HG02943 (cell line): ENCODE measurements at regions not wholly inside any gene's neighbourhood (a gene's known extent, or its start where the extent isn't known, plus 50 kb on each side); places are given as distances from the start of the nearest gene placed in this dataset.
"Not testable (repeated sequence)": the region's sequence is repeated elsewhere in the genome, so short reads cannot be mapped to it uniquely, and the experiment has no call there.

Experiments
- ATAC-seq: cut with Tn5 transposase; IDR thresholded peaks from one replicate; pipeline ENCODE4 v1.9.1; 2021; ENCODE audit warnings: mild to moderate bottlenecking, low read depth, moderate library complexity; ENCODE audit not compliant: unreplicated experiment

DNA sequence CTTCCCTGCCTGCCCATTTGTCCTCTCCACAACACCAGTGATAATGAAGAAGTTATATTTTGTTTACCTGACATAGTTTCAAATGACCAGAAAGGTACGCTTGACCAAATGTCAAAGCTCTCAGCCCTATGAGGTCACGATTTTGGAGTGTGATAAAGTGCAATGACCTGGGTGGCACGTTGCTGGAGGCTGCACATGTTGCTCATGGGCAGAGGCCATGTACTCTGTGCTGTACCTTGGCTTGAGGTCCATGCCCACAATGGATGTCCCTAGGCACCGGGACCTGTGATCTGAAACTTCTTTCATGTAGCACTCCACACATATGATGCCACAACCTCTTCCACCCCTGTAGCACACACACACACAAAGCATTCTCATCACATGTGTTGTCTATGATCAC, 164.0 kb upstream of the HEY2 start:
- ATAC-seq, result no peak

DNA sequence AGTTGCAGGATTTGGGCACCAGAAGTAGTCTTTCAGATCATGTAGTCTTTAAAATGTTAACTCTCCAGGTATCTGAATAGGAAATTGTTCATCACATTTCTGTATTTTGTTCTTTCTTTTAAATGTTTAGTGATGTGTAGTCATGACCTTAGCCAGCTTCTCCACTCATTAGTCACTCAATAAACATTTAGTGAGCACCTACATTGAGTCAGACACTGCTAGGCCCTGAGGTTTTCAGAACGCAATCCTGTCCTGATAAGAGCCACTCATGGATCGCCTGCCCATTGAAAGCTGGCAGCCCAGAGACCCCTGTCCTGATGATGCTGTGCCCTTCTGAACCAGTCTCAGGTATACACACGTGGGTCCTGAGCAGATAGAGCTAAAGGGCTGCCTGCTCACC, 163.4 kb upstream of the HEY2 start:
- ATAC-seq, result no peak

DNA sequence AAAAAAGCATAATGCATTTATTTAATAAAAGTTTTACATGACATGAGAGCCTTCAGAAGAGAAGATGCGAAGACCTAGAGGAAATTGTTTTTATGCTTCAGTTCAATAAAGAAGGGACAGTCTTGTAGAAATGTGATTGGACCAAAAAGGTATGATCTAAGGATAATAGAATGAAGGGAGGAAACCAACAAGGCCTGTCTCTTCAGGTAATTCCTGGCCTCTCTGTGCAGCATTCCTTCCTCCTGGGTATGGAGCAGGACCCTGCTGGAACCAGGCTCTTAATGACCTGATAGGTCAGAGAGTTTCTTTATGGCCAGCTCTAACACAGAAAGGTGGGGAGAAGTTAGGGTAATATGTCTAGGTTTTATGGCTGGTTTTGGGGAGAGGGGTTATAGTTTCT, 162.8 kb upstream of the HEY2 start:
- ATAC-seq, result no peak

DNA sequence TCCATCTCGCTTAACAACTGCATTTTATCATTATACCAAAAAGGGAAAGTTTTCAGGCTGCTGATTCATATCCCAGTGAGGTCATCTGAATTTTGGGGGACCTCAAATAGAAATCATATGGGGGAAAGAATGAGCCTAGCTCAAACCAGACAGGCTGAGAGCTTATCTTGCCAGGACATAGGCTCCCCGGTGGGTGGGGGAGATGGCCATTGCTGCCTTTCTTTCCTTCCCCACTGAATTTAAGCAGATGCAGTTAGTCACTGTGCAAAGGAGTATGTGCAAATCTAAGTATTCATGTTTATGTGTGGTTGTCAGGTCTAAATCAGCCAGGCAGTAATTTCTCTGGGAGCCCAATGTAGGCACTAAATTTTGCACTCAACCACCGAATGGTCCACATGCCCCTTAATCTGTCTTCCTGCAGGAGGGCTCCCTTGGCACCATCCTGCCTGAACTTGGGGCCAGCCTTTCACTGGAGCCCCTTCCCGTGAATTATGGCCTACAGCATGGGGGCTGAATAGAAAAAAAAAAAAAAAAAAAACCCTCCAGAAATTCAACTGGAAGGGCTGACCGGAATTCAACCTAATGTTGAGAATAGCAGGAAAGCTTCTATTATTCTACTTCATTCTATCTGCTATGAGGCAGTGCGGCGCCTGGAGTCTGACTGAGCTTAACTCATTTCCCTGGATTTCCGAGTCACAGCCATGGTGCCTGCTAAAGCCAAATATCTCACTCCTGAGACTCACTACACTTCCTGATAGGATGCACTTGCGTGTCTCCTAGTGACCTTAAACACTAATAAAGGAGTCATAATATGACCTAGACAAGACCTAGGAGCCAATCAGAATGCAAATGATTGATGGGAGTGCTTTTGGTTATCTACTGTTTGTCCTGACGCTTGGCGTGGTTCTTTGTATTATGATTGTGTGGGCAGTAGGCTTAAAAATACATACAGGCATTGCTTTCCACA, 161.5 kb upstream of the HEY2 start:
- no peak for ATAC-seq

DNA sequence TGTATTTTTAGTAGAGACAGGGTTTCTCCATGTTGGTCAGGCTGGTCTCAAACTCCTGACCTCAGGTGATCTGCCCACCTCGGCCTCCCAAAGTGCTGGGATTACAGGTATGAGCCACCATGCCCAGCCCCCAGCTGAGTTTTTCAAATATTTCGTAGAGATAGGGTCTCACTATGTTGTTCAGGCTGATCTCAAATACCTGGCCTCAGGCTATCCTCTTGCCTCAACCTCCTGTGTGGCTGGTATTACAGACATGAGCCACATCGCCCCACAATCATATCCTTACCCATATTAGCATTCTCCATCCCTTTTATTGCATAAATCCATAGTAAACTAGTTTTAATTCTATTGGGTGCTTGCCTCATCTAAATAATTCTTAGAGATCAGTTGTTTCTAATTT, 157.6 kb upstream of the HEY2 start:
- ATAC-seq, result not testable (repeated sequence)

DNA sequence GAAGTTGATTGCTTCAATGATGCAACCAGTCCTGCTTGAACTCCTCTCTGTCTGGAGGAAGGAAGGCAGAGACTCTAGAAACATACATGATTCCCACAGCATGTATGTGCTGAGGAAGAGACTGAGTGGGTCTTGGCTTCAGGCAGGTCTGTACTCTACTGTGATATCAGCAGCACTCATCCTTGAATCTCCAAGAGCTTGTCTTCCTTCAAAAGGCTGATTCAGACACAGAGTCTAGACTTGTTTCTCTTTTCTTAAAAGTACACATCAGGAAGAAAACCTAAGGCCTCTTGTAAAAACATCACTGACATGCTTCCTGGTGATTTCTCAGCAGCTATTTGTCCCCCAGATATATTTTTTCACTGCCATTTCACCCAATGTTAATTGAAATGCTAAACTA, 155.7 kb upstream of the HEY2 start:
- no peak for ATAC-seq

DNA sequence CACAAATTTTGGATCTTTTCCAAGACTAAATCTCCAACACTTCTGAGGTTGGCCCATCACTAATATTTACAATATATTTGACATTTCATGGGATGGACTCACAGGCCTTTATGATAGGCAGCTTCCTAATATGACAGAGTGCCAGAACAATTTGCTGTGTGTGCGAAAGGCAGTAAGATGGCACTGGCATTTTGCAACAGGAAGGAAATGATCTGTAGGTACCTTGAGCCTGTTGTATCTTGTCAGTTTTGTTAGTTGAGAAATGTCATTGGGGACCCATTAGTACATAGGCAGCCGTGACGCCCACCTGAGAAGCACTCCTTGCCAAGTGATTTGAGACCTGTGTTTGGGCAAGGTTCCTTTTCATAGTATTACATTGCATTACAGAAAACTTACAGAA, 153.4 kb upstream of the HEY2 start:
- ATAC-seq, result no peak

DNA sequence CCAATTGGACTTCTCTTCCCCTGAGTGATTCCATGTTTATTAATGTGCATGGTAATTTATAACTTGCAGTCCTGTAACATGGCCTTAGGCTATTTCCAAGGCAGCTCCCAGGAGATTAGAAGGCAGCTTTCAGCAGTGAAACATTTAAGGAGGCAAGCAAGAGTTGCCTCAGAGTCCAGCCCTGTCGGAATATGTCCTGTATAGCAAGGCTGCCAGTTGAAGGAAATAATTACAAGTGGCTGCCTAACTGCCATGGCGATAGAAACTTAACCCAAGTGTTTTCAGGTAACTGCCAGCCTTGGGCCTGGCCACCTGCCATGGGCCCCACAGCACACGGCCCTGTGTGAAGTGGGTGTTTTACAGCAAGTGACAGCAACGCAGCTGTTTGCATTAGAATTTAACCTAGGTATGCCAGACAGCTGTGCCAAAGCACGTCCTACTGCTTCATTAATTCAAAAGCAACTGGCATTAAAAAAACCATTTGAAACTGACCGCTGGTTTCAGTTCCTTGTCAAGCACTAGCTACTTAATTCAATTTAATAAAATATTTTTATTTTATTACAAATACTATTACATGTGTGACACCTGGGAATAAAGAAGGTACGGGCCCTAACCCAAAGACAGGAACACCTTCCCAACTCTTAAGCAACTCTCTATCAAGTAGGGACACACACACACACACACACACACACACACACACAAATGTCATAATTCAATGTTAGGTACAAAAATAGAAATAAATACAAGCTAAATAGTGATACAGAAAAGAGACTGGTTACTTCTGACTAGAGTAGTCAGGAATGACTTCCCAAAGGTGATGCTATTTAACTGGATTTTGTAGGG, 151.8 kb upstream of the HEY2 start:
- peak; percentile 97 for ATAC-seq

DNA sequence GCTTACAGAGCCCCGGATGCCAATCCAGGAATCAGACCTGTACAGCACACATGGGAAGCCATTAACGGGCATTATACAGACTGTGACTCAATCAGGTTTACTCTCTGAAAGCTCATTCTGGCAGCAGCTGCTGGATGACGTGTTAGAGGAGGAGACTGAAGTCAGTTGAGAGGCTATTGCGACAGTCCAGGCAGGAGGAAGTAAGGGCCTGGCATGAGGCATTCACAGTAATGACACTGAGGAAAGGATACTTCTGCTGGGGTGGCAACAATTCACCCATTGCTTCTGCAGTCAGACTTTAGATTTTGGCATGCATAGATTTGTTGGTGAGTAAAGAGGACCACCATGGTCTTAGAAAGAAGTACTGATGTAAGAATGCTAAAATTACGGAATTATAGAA, 151.0 kb upstream of the HEY2 start:
- ATAC-seq, result no peak

DNA sequence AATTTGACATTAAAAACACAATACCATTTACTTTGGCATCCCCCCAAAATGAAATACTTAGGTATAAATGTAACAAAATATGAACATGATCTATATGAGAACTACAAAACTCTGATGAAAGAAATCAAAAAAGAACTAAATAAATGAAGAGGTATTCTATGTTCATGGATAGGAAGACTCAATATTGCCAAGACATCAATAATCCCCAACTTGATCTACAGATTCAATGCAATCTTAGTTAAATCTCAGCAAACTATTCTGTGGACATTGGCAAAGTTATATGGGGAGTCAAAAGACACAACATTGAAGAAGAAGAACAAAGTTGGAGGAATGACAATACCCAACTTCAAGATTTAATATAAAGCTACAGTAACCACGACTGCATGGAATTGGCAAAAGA, 145.2 kb upstream of the HEY2 start:
- ATAC-seq, result no peak

DNA sequence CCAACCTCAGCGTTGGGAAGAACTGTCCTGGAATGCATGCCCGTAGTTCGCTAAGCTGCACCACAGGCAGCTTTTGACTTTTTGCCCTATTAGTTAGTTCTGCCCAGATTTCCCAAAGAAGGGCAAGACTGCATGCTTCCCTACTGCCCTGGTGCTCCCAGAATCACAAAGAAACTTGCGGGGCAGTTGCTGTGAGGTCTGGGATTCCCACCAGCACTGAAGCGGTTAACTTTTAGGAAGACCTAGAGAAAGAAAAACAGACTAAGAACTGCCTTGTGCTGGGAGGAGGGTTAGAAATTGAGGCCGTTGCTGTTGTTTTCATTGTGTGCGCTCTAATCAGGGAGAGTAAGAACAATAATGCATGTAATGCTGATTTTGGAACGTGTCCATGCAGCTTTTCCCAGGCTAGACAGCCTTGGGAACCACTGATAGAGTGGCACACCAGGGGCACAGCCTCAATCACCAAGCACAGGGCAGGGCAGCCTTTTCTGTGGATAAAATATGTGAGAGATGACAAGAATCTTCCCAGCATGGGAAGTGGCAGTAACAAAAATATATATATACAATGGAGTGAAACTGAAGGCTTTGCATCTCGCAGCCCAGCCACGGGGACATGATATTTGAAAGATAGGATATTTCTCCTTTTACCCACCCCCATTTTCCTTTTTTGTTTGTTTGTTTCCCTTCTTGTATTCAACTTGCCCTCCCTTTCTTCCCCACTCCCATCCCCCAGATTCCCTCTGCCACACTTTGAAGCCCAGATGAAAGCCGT, 137.7 kb upstream of the HEY2 start:
- ATAC-seq, result no peak

DNA sequence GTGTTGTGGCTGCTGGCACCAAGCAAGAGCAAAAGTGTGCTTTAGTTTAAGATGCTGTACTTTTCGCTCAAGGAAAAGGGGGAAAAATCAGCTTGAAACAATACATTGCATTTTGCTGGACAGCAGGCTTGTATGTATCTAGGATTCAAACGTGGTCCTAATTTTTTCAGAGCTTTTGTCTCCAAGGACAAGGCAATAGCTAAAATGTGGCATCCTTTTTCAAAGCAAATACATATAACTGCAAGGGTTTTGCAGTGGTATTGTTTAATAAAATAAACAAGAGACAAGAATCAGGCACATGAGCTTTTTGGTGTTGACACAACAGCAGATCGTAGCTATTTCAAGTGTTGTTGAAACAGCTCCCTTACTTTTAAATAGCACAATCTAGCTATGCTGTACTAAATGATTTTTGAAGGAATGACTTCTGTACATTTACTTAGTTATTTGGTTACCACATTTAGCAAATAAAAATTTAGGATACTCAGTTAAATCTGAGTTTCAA, 137.0 kb upstream of the HEY2 start:
- no peak for ATAC-seq

DNA sequence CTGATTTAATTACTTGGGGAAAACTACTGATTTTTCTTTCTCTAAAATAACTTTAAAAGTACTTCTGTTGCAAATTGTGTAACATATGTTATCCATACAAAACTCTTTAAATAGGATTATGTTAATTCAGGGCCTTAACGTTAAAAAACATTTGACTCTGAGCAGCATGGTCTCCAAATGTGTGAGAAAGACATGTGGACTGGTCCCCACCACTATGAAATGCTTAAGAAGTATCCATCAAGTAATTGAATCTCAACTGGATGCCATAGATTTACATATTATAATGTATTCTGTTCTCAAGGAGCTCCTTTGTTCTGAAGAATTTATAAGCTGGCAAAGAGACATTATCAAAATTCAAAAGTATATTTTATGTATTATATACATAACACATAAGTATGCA, 130.8 kb upstream of the HEY2 start:
- ATAC-seq, result no peak

DNA sequence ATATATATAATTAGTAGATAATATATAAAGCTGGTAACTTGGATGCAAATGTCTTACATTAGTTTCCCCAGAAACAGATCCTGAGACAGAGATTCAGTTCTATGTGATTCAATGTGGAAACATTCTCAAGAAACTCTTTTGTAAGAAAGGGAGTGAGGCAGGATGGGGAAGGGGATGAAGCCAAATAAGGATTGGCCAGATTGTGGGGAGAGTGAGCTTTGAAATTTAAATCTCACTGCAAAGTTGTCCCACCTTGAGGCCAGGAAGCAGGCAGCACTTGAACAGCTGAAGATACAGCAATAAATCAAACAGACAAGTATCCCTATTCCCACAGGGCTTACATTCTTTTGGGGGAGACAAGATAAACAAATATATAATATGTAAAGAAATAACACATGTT, 126.3 kb upstream of the HEY2 start:
- ATAC-seq, result no peak

DNA sequence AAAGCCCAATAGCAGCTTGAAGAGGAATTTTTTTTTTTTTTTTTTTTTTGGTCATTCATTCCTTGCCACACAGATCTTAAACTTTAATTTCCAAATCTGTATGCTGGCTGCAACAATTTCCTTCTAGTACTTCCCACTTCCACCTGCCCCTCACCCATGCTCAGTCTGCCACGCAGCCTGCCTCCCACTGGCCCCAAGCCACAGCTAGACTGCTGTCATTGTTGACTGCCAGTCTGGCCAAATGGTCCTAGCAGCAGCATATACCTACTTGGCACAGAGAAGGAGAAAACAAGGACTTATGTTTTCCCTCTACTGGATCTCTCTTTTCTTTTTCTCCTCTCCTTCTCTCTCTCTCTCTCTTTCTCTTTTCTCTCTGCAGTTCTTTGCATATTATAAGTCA, 118.3 kb upstream of the HEY2 start:
- no peak for ATAC-seq

DNA sequence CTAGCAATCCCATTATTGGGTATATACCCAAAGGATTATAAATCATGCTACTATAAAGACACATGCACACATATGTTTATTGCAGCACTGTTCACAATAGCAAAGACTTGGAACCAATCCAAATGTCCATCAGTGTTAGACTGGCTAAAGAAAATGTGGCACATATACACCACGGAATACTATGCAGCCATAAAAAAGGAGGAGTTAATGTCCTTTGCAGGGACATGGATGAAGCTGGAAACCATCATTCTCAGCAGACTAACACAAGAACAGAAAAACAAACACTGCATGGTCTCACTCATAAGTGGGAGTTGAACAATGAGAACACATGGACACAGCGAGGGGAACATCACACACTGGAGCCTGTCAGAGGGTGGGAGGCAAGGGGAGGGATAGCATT, 113.4 kb upstream of the HEY2 start:
- ATAC-seq, result not testable (repeated sequence)

DNA sequence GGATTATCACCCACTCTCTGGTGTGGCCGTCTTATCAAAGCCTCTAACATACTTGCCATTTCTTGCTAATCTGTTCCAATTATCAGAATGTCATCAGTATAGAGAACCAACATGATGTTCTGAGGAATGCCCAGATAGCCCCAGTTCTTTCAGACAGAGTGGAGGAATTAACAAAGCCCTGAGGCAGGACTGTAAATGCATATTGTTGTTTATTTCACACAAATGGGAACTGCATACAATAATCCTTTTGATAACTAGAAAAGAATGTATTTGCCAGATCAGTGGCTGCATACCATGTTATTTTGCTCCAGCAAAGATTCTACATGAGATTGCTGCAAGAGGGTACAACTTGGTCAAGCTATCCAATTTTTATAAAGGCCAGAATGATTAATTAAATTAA, 112.8 kb upstream of the HEY2 start:
- ATAC-seq, result no peak

DNA sequence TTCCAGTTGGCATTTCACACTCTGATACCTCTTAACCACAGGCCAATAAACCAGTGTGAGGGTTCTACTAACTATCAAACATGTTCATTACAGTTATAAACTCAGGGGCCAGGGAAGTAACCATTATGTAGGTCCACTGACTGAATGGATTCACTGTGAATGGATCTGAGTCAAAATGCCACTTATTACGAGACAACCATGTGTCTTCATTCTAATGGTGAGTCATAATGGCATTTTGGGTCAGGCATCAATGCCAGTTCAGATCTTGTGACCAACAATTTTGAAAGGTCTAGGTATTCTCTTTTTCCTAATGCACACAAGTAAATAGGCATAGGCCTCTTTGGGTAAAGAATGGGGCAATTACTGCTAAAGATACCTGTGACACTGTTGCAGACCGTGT, 112.2 kb upstream of the HEY2 start:
- ATAC-seq, result no peak

DNA sequence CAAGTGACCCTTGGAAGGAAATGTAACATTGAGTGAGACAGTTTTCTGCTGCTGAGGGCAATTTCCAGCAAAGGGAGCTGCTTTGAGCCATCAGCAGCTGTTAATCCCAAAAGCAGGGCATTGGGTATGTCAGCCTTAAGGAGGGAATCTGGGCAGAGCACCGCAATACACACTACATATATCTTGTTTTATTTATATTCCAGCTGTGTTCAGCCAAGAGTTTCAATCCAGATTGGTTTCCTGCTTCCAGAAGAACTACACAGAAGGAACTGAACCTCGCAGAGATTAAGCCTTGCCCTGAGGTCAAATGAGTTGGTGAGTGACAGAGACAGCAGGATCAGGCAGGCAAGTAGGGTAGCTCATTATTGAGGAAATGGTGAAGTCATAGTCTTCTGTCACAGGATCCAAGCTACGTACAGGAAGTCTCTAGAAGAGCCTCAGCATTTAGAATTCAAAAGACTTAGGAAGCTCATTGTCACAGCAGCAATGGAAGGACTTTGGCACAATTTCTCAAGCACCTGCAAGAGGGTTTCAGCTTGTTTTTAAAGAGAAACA, 109.9 kb upstream of the HEY2 start:
- no peak for ATAC-seq

DNA sequence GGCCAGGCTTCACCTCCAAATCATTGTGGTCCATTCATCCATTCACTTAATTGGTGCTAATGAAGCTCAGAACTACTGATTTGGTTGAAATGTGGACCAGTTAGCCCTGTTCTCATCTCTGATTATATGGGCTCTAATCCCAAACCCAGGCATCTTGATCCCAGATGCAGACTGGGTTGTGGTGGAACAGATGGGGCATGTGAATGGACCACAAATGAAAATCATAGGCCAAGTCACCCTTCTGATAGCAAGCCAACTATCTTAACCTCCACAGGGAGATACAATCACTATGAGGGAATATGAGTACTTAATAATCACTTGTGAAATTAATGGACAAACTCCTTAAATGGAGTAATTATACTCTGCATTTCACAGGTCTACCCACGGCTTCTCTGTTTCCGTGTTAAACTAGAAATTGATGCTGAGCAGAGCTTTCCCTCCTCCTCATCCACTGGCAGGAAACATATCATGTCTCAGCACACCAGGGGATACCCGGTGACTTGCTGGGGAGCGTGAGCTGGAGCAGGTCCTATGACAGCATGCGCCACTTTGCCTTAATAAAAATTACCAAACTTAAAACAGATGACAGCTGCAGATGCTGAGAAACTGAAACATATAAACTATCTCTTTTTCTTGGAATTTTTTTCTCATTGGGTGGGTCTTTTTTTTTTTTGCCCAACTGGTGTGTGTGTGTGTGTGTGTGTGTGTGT, 108.8 kb upstream of the HEY2 start:
- ATAC-seq, result no peak
